ENCODE measurements at regions not wholly inside any gene's neighbourhood (a gene's known extent, or its start where the extent isn't known, plus 50 kb on each side); places are given as distances from the start of the nearest gene placed in this dataset.

DNA sequence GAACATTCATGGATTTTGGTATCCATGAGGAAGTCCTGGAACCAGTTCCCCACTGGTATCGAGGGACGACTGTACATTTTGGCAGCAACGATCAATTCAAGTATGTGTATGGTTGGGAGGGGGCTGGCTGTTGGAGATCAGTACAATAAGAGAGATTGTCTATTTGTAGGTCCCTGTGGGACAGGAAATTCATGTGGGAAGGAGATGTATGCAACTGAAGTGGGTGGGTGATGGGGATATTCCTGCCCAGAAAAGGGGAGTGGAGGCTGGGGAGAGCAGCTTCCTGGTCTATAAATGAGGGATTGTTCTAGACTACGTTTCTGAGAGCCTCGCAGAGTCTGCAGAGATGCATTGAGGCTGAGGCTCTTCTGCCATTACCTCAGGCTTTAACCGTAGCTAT lies 140.2 kb upstream of the MAGI3 start:
- TF ChIP-seq RFX5 (IDR thresholded peaks at IDR 0.05; ENCODE audit: borderline replicate concordance, low read depth, low read length), result no peak
- TF ChIP-seq KDM5A (IDR thresholded peaks at IDR 0.05; ENCODE audit: low read length), result no peak
- no peak for TF ChIP-seq CTBP2 (IDR thresholded peaks at IDR 0.05; ENCODE audit: borderline replicate concordance, insufficient read depth, insufficient read length, low read length)
- ChIA-PET CTCF (ENCODE audit: partially characterized antibody) (interaction anchor here (1.1 kb wide), 1 partner anchor 31 kb away, joined by 7 read pairs; no protein-coding TSS in a partner anchor), POLR2A (ENCODE audit: partially characterized antibody) (no interaction called here)
- Histone ChIP-seq H3K9ac (replicated peaks in 1 of 4; ENCODE audit: extremely low read depth in 1 of 4, low read depth in 3 of 4, low read length in 3 of 4) (no peak overlapping the region), H4K5ac (ENCODE audit: insufficient read length, low read depth, low read length) (no peak overlapping the region), H2BK15ac (ENCODE audit: low read length) (no peak overlapping the region), H4K20me1 (replicated peaks in 1 of 2; ENCODE audit: control insufficient read depth in 1 of 2, insufficient read depth in 2 of 2, low read length in 2 of 2) (no peaks in the 10 kb centered on the region), H3K4me3 (ENCODE audit: extremely low read depth in 1 of 4, insufficient read depth in 2 of 4, low read depth in 3 of 4, low read length in 4 of 4) (no peak overlapping the region), H2BK5ac (ENCODE audit: low read depth, low read length) (no peak overlapping the region), H3K23me2 (ENCODE audit: low read depth, low read length) (no peaks in the 10 kb centered on the region), H2BK120ac (replicated peaks; ENCODE audit: low read depth, low read length) (no peak overlapping the region), H3K27me3 (replicated peaks in 1 of 4; ENCODE audit: control insufficient read depth in 3 of 4, extremely low read depth in 1 of 4, insufficient read depth in 3 of 4, low read length in 3 of 4) (no peaks in the 10 kb centered on the region), H3K9me3 (ENCODE audit: insufficient read depth in 2 of 2, low read depth in 1 of 2, low read length in 1 of 2) (no peaks in the 10 kb centered on the region), H2AFZ (ENCODE audit: low read length) (no peak overlapping the region), H2AK5ac (ENCODE audit: low read depth, low read length) (no peak overlapping the region), H4K91ac (replicated peaks; ENCODE audit: insufficient read length, low read length) (no peak overlapping the region), H3K79me2 (ENCODE audit: control insufficient read depth in 1 of 2, insufficient read depth in 2 of 2, low read length in 2 of 2) (no peaks in the 10 kb centered on the region), H4K8ac (ENCODE audit: extremely low read depth, insufficient read depth, low read length) (no peak overlapping the region), H3K4ac (replicated peaks; ENCODE audit: insufficient read length, low read depth, low read length) (no peak overlapping the region), H3K27ac (ENCODE audit: low read depth, low read length) (no peak overlapping the region), H2BK20ac (ENCODE audit: low read length) (no peak overlapping the region), H3K56ac (replicated peaks; ENCODE audit: insufficient read length, low read depth, low read length) (no peak overlapping the region), H3K4me2 (ENCODE audit: insufficient read depth in 1 of 2, low read depth in 2 of 2, low read length in 2 of 2) (no peak overlapping the region), H3K4me1 (replicated peaks in 1 of 4; ENCODE audit: control insufficient read depth in 3 of 4, insufficient read depth in 4 of 4, low read length in 3 of 4) (peaks cover under 1 to 17% (median 8%) of the 10 kb centered on the region in 4 experiments), H3K23ac (ENCODE audit: insufficient read length) (no peak overlapping the region), H3K14ac (ENCODE audit: insufficient read length) (no peak overlapping the region), H3K36me3 (ENCODE audit: control insufficient read depth in 2 of 4, insufficient read depth in 4 of 4, low read length in 3 of 4) (no peaks in the 10 kb centered on the region), H2BK12ac (ENCODE audit: low read depth, low read length) (no peak overlapping the region), H3K18ac (ENCODE audit: extremely low read depth, low read length) (no peak overlapping the region), H3K79me1 (ENCODE audit: low read depth, low read length) (no peaks in the 10 kb centered on the region)
- DNase-seq (ENCODE audit: low read depth in 1 of 2, low spot score in 2 of 2), result no peak
- no peak for FAIRE-seq
- 79% methylated on average over 6 of the region's 6 CpGs; no CpG with 5 or more reads in 1 of the 2 experiments for WGBS, 2 experiments (ENCODE audit: extremely low coverage in 1 of 2, insufficient coverage in 1 of 2, insufficient read length in 1 of 2, insufficient replicate concordance in 2 of 2, low coverage in 1 of 2, low lambda C conversion rate in 2 of 2, missing lambda C conversion rate in 1 of 2)

Measured in H1 (cell line).